ENCODE measurements at regions not wholly inside any gene's neighbourhood (a gene's known extent, or its start where the extent isn't known, plus 50 kb on each side); places are given as distances from the start of the nearest gene placed in this dataset.

DNA sequence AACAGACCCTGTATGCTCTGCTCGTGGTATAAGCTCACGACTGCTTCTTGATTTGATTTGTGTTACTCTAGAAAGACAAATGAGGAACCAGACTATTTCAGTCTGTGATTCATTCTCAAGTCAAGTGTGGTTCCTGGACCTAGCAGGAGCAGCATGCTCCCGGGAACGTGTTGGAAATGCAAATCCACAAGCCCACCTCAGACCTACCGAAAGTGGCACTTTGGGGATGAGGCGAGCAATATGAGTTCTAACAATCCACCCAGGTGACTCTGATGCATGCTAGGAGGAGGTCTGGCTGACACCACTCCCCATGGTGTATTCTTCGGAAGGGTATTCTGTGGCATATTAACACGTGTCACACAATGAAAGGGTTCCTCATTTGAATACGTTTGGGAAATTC is 59.5 kb upstream of the TMX1 start:
- Histone ChIP-seq H3K4me2 (ENCODE audit: insufficient read depth, low read length) (no peak overlapping the region), H3K27ac (ENCODE audit: extremely low read depth, low read depth, low read length) (no peak overlapping the region), H3K4me3 (no peak overlapping the region), H3K9ac (ENCODE audit: insufficient read depth in 1 of 2, low read depth in 2 of 2, low read length in 2 of 2) (no peak overlapping the region), H3K36me3 (ENCODE audit: control insufficient read depth, insufficient read depth, low read length) (no peaks in the 10 kb centered on the region), H3K9me3 (replicated peaks; ENCODE audit: control insufficient read depth, insufficient read depth, low read depth, low read length) (no peaks in the 10 kb centered on the region), H3K9me1 (ENCODE audit: control insufficient read depth, insufficient read depth, low read length) (no peaks in the 10 kb centered on the region), H2AFZ (ENCODE audit: low read depth, low read length) (no peak overlapping the region), H3K79me2 (ENCODE audit: control insufficient read depth, insufficient read depth, low read length) (no peaks in the 10 kb centered on the region), H3K4me1 (replicated peaks in 1 of 2; ENCODE audit: control insufficient read depth in 2 of 2, insufficient read depth in 2 of 2, low read length in 2 of 2) (no peaks in the 10 kb centered on the region), H3K27me3 (ENCODE audit: control insufficient read depth in 2 of 2, insufficient read depth in 2 of 2, low read length in 2 of 2) (no peaks in the 10 kb centered on the region), H4K20me1 (replicated peaks; ENCODE audit: control insufficient read depth, insufficient read depth, low read length) (no peaks in the 10 kb centered on the region)
- POLR2A ChIA-PET: no interaction called here
- under 1% methylated on average over 8 of the region's 9 CpGs for WGBS (ENCODE audit: insufficient coverage, low coverage, missing lambda C conversion rate)
- in situ Hi-C loops (cut with MboI) (no loop called here), intact Hi-C loops (cut with micrococcal nuclease) (no loop called here)
- DNase-seq (ENCODE audit: extremely low read depth in 1 of 4, low spot score in 3 of 4) (no peak), ATAC-seq (no peak), FAIRE-seq (no peak)
- CTCF ChIA-PET (ENCODE audit: low intra/inter-chr PET ratio): no interaction called here
- BruUV-seq (replicated peaks): no TSS peak
- TF ChIP-seq ZNF79 (CRISPR knock-in tag; IDR thresholded peaks at IDR 0.05; ENCODE audit: low read depth): no peak
- TF ChIP-seq, protein P1, sequence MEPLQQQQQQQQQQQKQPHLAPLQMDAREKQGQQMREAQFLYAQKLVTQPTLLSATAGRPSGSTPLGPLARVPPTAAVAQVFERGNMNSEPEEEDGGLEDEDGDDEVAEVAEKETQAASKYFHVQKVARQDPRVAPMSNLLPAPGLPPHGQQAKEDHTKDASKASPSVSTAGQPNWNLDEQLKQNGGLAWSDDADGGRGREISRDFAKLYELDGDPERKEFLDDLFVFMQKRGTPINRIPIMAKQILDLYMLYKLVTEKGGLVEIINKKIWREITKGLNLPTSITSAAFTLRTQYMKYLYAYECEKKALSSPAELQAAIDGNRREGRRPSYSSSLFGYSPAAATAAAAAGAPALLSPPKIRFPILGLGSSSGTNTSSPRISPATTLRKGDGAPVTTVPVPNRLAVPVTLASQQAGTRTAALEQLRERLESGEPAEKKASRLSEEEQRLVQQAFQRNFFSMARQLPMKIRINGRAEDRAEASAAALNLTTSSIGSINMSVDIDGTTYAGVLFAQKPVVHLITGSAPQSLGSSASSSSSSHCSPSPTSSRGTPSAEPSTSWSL (CRISPR knock-in tag; IDR thresholded peaks at IDR 0.05; ENCODE audit: borderline replicate concordance): no peak

DNA sequence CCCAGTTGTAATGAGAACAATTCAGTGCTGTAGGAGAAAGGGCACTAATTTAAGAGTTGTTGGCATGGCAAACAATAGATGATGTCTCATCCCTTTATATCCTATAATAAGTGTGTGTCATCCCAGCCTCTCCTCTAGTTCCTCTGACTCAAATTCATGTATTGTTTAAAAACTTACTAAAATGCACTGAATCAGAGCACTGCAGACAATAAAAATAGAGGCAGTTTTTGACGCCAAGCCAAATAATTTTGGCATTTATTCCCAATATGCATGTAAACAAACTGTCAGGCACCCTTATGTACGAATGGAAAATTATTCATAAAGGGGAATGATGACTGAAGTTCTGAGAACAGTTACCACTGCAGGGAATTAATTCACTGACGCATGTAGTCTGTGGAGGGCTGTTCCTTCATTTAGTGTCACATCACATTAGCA is 57.9 kb upstream of the TMX1 start:
- ChIA-PET POLR2A (no interaction called here), CTCF (ENCODE audit: low intra/inter-chr PET ratio) (no interaction called here)
- intact Hi-C loops (cut with micrococcal nuclease) (no loop called here), in situ Hi-C loops (cut with MboI) (no loop called here)
- FAIRE-seq (no peak), ATAC-seq (no peak), DNase-seq (ENCODE audit: extremely low read depth in 1 of 4, low spot score in 3 of 4) (no peak)
- Histone ChIP-seq H3K9me3 (replicated peaks; ENCODE audit: control insufficient read depth, insufficient read depth, low read depth, low read length) (no peaks in the 10 kb centered on the region), H3K36me3 (ENCODE audit: control insufficient read depth, insufficient read depth, low read length) (no peaks in the 10 kb centered on the region), H3K4me3 (no peak overlapping the region), H3K9ac (ENCODE audit: insufficient read depth in 1 of 2, low read depth in 2 of 2, low read length in 2 of 2) (no peak overlapping the region), H3K4me2 (ENCODE audit: insufficient read depth, low read length) (no peak overlapping the region), H4K20me1 (replicated peaks; ENCODE audit: control insufficient read depth, insufficient read depth, low read length) (no peaks in the 10 kb centered on the region), H2AFZ (ENCODE audit: low read depth, low read length) (no peak overlapping the region), H3K79me2 (ENCODE audit: control insufficient read depth, insufficient read depth, low read length) (no peaks in the 10 kb centered on the region), H3K9me1 (ENCODE audit: control insufficient read depth, insufficient read depth, low read length) (no peaks in the 10 kb centered on the region), H3K27ac (ENCODE audit: extremely low read depth, low read depth, low read length) (no peak overlapping the region), H3K27me3 (ENCODE audit: control insufficient read depth in 2 of 2, insufficient read depth in 2 of 2, low read length in 2 of 2) (no peaks in the 10 kb centered on the region), H3K4me1 (replicated peaks in 1 of 2; ENCODE audit: control insufficient read depth in 2 of 2, insufficient read depth in 2 of 2, low read length in 2 of 2) (no peaks in the 10 kb centered on the region)
- no peak for TF ChIP-seq ZNF408 (CRISPR knock-in tag; IDR thresholded peaks at IDR 0.05; ENCODE audit: low read depth)
- TF ChIP-seq ZC3H11A (IDR thresholded peaks at IDR 0.05; ENCODE audit: low read depth, low read length): no peak
- WGBS (ENCODE audit: insufficient coverage, low coverage, missing lambda C conversion rate): 0% methylated on average over 3 of the region's 3 CpGs
- BruUV-seq (replicated peaks): no TSS peak

All from K562 (cell line).